HG03060 (cell line): ENCODE measurements at regions not wholly inside any gene's neighbourhood (a gene's known extent, or its start where the extent isn't known, plus 50 kb on each side); places are given as distances from the start of the nearest gene placed in this dataset.

Source experiments
- ATAC-seq: cut with Tn5 transposase; IDR thresholded peaks from one replicate; pipeline ENCODE4 v1.9.1; 2021; ENCODE audit warnings: low read depth, moderate number of reproducible peaks; ENCODE audit not compliant: unreplicated experiment

DNA sequence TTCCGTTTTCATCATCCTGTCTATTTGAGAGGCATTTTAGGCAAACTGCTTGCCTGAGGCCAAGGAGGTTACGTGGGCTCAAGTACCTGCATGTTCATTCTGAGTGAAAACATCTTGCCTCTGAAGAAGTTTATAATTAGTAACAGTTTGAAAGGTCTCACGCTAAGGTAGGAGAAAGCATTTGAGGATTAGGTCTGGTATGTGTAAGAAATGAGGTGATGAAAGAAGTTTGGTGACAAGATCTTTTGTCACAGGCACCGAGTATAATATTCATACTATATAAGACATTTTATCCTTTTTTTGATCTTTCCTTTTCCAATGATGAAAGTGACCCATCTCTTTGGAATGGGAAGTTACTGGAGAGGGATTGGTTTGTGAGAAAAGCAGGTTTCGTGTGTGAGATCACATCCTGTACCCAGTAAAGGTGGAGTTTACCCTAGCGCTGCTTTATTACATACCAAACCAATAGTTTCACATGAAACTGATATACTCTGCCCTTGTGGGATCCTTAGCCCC, 98.7 kb upstream of the PDC start:
- no peak for ATAC-seq

DNA sequence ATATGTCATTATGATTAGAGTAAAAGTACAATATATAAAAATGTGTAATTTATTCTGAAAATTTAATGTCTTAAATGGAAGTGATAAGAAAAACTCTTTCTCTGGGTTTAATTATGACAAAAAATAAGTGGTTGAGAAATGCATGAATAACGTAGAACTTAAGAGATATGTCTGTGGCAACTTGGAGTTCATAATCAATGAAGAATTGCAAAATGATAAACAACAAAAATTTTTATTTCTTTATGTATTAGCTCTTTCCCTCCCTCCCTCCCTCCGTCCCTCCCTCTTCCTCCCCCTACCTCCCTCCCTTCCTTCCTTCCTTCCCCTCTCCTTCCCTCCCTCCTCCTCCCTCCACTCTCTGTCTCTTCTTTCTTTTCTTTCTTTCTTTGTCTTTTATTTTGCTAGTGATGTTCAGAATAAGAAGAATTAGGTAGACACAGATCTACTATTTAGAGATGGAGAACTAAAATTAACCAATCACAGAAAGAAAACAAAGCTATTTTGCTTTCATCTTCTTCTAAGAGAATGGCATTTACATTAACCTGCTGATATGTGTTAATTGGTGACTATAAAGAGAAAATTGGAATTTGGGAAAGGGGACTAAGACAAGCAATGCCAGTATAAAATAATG, 96.3 kb upstream of the PDC start:
- no peak for ATAC-seq

DNA sequence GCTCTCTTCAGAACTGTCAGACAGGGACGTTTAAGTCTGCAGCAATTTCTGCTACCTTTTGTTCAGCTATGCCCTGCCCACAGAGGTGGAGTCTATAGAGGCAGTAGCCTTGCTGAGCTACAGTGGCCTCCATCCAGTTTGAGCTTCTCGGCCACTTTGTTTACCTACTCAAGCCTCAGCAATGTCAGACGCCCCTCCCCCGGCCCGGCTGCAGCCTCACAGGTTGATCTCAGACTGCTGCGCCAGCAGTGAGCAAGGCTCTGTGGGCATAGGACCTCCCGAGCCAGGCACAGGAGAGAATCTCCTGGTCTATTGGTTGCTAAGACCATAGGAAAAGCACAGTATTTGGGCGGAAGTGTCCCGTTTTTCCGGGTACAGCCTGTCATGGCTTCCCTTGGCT, 89.9 kb upstream of the PDC start:
- ATAC-seq = no peak

DNA sequence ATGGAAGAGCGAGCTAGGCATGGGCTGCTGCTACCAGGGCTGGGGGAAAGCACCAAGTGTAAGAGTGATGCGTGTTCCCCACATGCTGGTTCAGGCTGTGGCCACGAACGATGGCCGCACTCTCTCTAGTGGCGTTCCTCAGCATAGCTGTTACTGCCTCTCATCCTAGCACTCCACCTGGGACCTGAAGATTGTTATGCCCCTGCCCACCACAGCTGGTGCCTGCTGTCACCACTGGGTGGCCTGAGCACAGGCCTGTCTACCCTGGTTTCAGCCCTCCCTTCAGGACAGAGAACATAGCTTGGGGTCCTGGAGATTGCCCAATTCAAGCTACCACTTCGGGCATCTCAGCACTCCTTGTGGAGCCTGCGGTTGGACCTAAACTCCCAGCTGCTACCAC, 80.1 kb upstream of the PDC start:
- ATAC-seq = no peak

DNA sequence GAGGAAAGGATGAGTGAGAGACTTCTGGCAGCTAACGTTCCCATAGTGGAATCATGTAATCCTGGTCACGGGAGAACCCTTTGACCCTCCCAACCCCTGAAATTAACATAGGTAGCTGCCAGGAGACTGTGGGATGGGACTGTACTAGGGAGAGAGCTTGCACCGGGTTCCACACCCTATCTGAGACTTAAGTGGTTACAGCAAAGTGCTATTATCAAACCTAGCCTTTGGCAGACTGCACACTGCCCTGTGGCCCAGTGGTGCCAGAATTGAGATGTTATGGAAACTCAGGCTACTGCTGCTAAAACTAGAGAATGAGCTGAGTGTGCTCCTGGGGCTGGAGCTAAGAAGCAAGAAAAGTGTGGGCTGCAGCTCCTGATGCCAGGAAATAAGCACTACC, 79.6 kb upstream of the PDC start:
- no peak for ATAC-seq

DNA sequence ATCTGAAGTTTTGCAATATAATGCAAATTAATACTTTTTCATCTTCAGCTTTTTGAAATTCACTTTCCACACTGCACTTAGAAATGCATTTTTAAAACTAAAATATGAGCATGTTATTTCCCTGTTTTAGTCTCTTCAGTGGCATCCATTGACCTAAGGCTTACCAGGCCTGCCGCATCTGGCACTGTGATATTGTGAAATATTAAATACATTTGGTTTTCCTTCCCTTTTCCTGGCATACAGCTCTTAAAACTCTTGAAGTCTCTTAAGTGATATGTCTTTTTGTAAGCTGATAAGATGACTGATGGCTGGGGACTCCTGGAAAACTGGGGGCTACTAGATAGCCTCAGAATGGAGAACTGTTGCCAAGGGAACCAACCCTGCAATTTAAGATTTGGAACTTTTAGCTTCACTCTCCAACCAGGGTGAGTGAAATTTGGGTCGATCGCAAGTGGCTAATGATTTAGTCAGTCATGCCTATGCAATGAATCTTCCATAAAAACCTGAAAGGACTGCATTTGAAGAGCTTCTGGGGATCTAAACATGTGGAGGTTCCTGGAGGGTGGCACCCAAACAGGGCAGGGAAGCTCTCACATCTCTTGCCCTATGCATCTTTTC, 75.5 kb upstream of the PDC start:
- ATAC-seq = no peak

DNA sequence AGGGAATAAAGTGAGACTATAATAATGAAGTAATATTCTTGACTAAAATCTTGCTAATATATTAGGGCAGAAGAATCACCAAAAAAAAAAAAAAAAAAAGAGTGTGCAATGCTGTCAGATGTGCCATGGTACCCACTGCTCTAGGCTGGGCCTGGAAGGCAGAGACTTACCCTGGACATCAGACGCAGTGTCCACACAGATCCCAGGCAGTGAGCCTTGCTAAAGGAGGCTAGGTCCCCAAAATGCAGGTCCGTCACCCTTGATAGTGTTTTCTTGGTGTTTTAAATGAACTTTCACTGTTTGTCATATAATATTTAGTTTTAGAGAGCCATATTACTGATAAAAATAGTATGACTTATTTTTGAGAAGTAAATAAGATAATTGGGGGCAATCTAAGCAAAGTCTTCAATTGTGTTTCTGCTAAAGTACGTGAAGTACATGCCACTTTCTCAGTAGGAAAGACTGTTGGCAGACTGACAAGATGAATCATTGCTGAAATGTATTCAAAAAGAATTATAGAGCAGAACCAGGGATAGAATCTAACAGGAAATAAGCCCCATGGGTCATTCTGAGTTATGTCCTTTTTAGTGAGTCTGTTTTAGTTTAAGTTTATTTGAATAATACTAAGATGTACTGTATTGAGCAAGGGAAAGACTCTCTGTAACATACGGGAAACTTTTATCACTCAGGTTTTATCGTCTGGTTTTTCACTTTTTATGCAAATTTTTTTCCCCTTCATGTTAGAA, 74.6 kb upstream of the PDC start:
- no peak for ATAC-seq

DNA sequence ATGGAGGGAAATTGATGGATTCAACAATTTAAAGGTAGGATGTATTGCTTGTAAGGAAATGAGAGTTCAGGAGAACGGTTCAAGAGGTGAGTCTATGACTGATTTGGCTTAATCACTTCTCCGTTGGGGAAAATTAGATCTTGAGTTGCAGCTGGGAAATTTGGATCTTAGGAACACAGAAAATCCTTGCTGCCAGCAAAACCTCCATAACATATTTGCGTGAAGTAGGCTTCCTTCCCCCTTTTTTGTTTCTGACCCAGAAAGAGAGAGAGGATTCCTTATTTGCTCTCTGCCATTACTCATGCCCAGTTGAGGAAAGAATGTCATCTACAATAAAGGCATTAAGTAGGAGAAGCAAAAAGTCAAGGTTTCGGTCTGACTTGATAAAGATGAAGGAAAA, 73.5 kb upstream of the PDC start:
- no peak for ATAC-seq

DNA sequence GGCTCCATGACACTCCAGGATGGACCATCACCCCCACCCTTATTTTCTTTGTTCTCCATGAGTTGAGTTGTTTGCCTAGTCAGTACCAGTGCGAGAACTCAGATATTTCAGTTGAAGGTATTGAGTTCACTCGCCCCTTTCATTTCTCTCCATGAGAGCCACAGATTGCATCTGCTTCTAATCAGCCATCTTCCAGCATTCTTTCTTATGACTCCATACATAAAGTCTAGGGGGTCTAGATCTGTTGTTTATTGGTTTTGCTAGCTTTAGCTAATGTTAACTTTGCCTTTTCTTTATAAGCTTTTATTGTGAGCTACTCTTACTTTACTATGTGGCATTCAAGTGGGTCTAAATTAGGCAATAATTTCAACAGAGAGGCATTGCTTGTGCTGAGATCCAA, 71.6 kb upstream of the PDC start:
- ATAC-seq = no peak

DNA sequence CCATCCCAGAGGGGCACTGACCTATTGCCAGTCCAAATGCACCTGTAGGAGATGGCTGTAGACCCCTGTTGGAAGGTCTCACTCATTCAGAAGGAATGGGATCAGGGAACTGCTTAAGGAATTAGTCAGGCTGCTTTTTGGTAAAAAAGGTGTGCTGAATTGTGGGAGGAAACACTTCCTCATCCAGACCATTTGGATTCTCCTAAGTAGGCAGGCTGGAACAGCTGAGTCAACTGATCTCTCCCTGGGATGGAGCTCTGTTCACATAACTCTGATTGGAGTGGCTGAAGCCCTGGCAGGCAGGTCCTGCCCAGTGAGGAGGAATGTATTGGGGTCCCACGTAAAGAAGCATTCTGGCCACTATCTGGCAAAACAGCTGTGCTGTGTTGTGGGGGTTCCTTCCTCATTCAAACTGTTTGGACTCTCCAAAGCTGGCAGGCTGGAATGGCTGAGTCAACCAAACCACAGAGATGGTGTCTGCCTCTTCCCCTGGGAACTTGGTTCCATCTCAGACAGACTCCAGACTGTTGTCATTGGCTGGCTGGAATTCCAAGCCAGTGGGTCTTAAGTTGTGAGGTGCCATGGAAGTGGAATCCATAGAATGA, 70.7 kb upstream of the PDC start:
- no peak for ATAC-seq

DNA sequence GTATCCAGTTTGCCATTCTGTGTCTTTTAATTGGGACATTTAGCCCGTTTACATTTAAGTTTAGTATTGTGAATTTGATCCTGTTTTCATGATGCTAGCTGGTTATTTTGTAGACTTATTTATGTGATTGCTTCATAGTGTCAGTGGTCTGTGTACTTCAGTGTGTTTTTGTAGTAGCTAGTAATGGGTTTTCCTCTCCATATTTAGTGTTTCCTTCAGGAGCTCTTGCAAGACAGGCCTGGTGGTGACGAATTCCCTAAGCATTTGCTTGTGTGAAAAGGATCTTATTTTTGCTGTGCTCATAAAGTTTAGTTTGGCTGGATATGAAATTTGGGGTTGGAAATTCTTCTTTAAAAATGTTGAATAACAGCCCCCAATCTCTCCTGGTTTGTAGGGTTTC, 69.2 kb upstream of the PDC start:
- ATAC-seq = no peak

DNA sequence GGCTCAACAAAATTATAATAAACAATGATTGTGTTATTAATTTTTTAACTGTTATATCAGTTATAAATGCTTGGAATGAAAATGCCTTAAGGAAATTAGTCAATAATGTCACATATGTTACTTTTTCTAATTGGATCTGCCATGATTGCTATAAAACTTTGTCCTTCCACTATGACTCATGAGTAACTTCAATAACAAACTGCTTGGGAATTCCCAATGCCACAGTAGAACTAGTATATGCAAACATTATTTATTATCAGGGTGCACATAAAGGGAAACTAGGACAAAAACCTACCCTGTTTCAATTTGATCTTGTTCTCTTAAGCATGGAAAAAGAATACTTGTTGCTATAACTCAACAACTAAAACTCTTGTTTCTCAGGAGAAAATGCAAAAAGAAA, 59.1 kb upstream of the PDC start:
- ATAC-seq = no peak

DNA sequence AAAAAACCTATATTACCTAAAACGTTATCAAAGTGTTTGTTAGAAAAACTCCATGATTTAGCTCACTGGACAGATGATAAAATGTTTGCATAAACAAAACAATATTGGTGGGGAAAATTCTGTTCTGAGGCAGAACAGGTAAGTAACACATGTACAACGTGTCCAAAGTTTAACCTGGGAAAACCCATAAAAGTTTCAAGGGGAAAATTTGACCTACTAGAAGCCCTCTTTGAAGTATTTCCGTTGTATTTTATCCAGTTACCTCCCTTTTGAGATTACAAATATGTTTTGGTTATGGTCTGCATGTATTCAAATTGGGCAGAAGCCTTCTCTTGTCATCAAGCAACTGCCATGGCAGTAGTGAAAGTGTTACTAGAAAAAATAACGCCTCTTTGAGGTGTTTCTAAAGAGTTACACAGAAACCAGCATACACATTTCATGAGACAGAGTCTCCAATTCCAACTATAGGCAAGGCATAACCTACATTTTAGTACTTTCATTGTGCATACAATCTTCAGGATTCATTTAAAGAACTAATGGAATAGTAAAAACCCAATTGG, 58.0 kb upstream of the PDC start:
- ATAC-seq = no peak

DNA sequence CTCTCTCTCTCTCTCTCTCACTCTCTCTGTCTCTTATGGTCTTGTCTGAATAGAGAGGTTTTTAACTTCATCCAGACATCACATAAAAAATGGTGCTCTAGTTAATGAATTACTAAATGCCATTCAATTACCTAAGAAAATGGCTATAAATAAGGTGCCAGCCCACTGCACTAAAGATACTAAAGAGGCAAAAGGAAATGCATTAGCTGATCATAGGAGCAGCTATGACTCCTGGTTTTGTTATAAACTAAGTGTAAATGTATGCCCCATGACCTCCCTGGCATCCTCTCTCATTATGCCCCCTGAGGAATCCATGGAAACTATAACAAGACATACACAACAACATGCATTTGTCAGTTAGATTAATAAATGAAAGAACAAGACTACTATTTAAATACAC, 57.5 kb upstream of the PDC start:
- no peak for ATAC-seq

DNA sequence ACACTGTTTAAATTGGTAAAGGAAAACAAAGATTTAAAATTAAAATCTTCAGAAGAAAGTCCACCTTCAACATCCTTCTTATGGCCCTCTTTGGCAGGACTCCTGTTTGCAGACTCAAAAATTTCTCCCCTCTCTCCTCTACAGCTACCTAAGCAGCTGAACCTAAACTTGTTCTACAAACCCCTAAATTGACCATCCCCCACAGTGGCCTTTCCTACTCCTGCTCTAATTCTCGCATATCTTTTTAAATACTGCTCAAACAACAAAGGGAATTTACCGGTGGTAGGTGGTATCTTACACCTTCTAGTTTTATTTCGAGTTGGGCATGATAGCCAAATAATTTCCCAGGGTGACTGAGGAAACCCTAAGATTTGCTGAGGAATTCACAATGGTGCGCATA, 53.5 kb upstream of the PDC start:
- ATAC-seq = no peak

DNA sequence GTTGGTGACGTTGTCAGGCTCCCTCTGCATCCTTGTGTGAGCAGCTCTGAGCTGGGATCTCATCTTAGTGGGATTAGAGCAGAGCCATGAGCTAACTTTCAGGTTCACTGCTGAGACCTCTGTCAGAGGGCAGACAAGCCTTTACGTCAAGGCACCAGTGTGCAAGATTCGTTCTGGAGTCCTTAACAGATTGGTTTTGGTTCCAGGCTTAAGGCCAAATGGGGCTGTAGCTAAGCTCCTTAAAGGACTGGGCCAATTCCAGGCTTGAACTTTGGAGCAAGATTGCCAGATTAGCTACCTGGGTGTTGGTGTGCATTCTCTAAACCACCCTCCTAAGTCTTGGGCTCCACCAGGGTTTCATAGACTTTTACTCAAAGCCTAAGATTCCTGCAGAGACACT, 52.6 kb upstream of the PDC start:
- ATAC-seq = no peak

DNA sequence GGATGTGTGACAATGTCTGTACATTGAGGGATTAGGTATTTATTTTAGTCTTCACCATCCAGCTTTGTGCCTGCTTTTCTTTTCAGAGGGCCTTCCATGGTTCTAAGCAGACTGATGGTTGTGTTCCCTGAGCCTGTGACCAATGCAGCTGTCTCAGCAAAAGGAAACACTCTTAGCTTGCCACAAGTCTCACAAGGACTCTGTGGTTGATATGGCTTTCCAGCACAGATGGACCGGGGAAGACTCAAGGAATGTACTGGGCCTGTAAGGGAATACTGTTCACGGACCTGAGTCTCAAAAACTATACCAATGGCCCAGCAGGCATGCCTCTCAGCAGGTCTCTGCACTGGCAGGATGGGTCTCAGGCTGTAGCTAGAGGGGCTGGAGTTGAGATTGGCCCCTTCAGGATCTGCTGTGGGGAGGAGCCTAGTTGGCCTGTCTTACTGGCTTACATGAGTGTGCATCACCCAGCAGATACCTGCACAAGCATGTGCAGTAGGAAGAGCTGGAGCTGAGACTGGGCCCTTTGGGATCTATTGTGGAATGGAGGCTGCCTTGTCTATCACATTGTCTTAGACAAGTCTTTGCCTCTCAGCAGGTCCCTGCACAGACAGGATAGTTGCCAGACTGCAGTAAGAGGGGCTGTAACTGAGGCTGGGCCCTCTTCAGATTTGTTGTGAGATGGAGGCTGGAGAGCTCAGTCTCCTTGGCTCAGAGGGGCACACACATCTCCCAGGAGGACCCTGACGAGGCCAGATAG, 52.0 kb upstream of the PDC start:
- ATAC-seq = no peak

DNA sequence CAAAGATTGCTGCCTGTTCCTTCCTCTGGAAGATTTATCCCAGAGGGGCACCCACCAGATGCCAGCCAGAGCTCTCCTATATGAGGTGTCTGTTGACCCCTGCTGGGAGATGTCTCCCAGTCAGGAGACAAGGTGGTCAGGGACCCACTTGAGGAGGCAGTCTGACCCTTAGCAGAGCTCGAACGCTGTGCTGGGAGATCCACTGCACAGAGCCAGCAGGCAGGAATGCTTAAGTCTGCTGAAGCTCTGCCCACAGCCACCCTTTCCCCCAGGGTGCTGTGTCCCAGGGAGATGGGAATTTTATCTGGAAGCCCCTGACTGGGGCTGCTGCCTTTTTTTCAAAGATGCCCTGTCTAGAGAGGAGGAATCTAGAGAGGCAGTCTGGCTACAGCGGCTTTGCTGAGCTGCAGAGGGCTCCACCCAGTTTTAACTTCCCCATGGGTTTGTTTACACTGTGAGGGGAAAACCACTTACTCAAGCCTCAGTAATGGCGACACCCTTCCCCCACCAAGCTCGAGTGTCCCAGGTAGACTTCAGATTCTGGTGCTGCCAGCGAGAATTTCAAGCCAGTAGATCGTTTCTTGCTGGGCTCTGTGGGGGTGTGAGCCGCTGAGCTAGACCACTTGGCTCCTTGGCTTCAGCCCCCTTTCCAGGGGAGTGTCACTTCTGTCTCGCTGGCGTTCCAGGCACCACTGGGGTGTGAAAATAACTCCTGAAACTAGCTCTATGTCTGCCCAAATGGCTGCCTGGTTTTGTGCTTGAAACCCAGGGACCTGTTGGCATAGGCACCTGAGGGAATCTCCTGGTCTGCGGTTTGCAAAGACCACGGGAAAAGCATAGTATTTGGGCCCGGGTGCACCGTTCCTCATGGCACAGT, 51.1 kb upstream of the PDC start:
- ATAC-seq = no peak
